ENCODE measurements at regions not wholly inside any gene's neighbourhood (a gene's known extent, or its start where the extent isn't known, plus 50 kb on each side); places are given as distances from the start of the nearest gene placed in this dataset.

- no peak for TF ChIP-seq ZNF281 (CRISPR knock-in tag; IDR thresholded peaks at IDR 0.05)
These were observed 82.3 kb upstream of the SLC24A3 start (continued) for GRCh38 chr20:19129976-19130612.

- no peak for DNase-seq (ENCODE audit: low spot score)
- TF ChIP-seq OVOL2 (CRISPR knock-in tag; IDR thresholded peaks at IDR 0.05; ENCODE audit: borderline replicate concordance) (no peak), ATF1 (CRISPR knock-in tag; IDR thresholded peaks at IDR 0.05) (no peak), ZMAT4 (CRISPR knock-in tag; IDR thresholded peaks at IDR 0.05) (no peak), ZNF263 (CRISPR knock-in tag; IDR thresholded peaks at IDR 0.05; ENCODE audit: low read depth) (no peak), CREB1 (CRISPR knock-in tag; IDR thresholded peaks at IDR 0.05) (no peak), NR3C1 (CRISPR knock-in tag; conservative IDR thresholded peaks at IDR 0.05; ENCODE audit: low read depth) (no peak), IRF1 (CRISPR knock-in tag; IDR thresholded peaks at IDR 0.05) (no peak), E2F1 (CRISPR knock-in tag; IDR thresholded peaks at IDR 0.05) (no peak)
- H3K4me1 Mint-ChIP-seq: no peaks in the 10 kb centered on the region
- CTCF ChIA-PET: interaction anchor here (0.6 kb wide), 1 partner anchor 255 kb away, joined by 3 read pairs; no protein-coding TSS in a partner anchor
- no peak for ATAC-seq
- no peak overlapping the region for H3K27ac Mint-ChIP-seq
- no peak overlapping the region for H3K4me3 Mint-ChIP-seq
- peaks cover 8% of the 10 kb centered on the region for H3K36me3 Mint-ChIP-seq
- H3K27me3 Mint-ChIP-seq (ENCODE audit: low read depth): no peaks in the 10 kb centered on the region
- POLR2A ChIA-PET: no interaction called here
- H3K9me3 Mint-ChIP-seq: peaks cover 19% of the 10 kb centered on the region
These were observed 81.8 kb upstream of the SLC24A3 start for GRCh38 chr20:19130613-19130984.

- ChIA-PET CTCF (no interaction called here), POLR2A (no interaction called here)
- Mint-ChIP-seq H3K27me3 (ENCODE audit: low read depth) (peaks cover 4% of the 10 kb centered on the region; the same call in 1 of the 2 replicates), H3K4me3 (no peak overlapping the region), H3K27ac (no peak overlapping the region), H3K36me3 (peaks cover 41% of the 10 kb centered on the region), H3K9me3 (peaks cover 83% of the 10 kb centered on the region), H3K4me1 (no peaks in the 10 kb centered on the region)
- no peak for ATAC-seq
- no peak for DNase-seq (ENCODE audit: low spot score)
- TF ChIP-seq FOXP4 (CRISPR knock-in tag; IDR thresholded peaks at IDR 0.05) (no peak), STAT6 (CRISPR knock-in tag; conservative IDR thresholded peaks at IDR 0.05; ENCODE audit: low read depth) (no peak), ATF3 (CRISPR knock-in tag; conservative IDR thresholded peaks at IDR 0.05) (no peak), ZNF232 (CRISPR knock-in tag; IDR thresholded peaks at IDR 0.05) (no peak), AFF4 (CRISPR knock-in tag; IDR thresholded peaks at IDR 0.05; ENCODE audit: borderline replicate concordance) (no peak), TEAD4 (CRISPR knock-in tag; IDR thresholded peaks at IDR 0.05) (no peak), ZBTB43 (CRISPR knock-in tag; IDR thresholded peaks at IDR 0.05) (no peak)
These were observed 74.8 kb upstream of the SLC24A3 start for GRCh38 chr20:19137641-19138040.

All from WTC11 (cell line).